Activated T-cell treated with anti-CD3 and anti-CD28 coated beads, Interleukin-2, amount 50 U/mL, for 4 hours (primary cell): ENCODE measurements at regions not wholly inside any gene's neighbourhood (a gene's known extent, or its start where the extent isn't known, plus 50 kb on each side); places are given as distances from the start of the nearest gene placed in this dataset.

Experiments
- ATAC-seq, 2 donors: fragments of 200-7000 bp; cut with Tn5 transposase; one replicate each; pipeline ENCODE4 v1.10.0; 2021
- DNase-seq: peaks from one replicate; pipeline ENCODE4 v3.0.0-alpha.2; 2020
- H3K27me3 Mint-ChIP-seq: one replicate; pipeline ENCODE4 v1.8.0; 2021; ENCODE audit warnings: low read depth, mixed read lengths
- H3K36me3 Mint-ChIP-seq: one replicate; pipeline ENCODE4 v1.8.0; 2022; ENCODE audit warnings: mixed read lengths; ENCODE audit not compliant: insufficient read depth
- H3K4me1 Mint-ChIP-seq: one replicate; pipeline ENCODE4 v1.8.0; 2021; ENCODE audit warnings: low read depth, mixed read lengths
- H3K4me3 Mint-ChIP-seq: one replicate; pipeline ENCODE4 v1.8.0; 2021; ENCODE audit warnings: mild to moderate bottlenecking, moderate library complexity, mixed read lengths
- H3K9me3 Mint-ChIP-seq: one replicate; pipeline ENCODE4 v1.8.0; 2021; ENCODE audit warnings: mixed read lengths

DNA sequence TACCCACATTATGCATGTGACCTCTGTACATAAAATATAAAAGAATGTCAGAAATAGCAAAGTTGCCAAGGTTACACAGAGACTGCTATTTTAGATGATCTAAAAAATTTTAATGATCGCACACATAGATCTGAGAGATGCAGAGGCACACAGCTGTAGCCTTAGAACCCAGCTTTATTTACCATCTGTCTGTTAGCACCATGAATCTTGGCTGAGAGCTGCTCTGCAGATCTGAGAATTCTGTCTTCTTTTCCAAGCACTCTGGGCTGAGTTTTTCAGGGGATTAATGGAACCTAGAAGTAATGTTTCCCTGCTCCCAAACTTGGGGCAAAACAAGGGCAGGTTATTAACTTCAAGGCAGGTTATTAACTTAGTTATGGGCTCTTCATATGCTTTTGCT, 248.7 kb upstream of the JAG1 start:
- ATAC-seq (no peak), DNase-seq (no peak)
- no peaks in the 10 kb centered on the region for H3K4me1 Mint-ChIP-seq
- no peaks in the 10 kb centered on the region for H3K9me3 Mint-ChIP-seq
- H3K36me3 Mint-ChIP-seq: no peaks in the 10 kb centered on the region
- no peaks in the 10 kb centered on the region for H3K27me3 Mint-ChIP-seq
- no peak overlapping the region for H3K4me3 Mint-ChIP-seq

DNA sequence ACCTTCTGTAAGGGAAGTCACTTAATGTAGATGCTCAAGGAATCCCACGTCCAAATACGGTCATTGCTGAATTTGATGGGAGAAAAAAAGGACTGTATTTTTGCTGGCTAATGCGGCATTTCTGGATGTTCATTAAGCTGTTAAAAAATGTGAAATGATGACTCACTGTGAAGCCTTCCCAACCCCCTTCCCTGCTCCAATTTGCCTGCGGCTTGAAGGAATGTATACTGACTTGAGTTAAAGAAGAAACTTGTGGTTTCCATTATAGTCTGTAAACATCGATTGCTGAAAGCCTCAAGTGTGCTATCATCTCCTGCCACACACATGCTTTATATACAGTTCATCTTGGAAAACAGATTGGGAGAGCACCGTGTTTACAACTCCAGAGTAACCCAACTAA, 249.1 kb upstream of the JAG1 start:
- no peak overlapping the region for H3K4me3 Mint-ChIP-seq
- H3K27me3 Mint-ChIP-seq: no peaks in the 10 kb centered on the region
- no peak for ATAC-seq
- no peaks in the 10 kb centered on the region for H3K36me3 Mint-ChIP-seq
- H3K4me1 Mint-ChIP-seq: no peaks in the 10 kb centered on the region
- no peak for DNase-seq
- no peaks in the 10 kb centered on the region for H3K9me3 Mint-ChIP-seq

GRCh38 chr20:10924644-10925201, 250.9 kb upstream of the JAG1 start:
- no peak overlapping the region for H3K4me3 Mint-ChIP-seq
- no peak for ATAC-seq
- no peaks in the 10 kb centered on the region for H3K27me3 Mint-ChIP-seq
- H3K4me1 Mint-ChIP-seq: no peaks in the 10 kb centered on the region
- no peak for DNase-seq
- no peaks in the 10 kb centered on the region for H3K36me3 Mint-ChIP-seq
- H3K9me3 Mint-ChIP-seq: no peaks in the 10 kb centered on the region

DNA sequence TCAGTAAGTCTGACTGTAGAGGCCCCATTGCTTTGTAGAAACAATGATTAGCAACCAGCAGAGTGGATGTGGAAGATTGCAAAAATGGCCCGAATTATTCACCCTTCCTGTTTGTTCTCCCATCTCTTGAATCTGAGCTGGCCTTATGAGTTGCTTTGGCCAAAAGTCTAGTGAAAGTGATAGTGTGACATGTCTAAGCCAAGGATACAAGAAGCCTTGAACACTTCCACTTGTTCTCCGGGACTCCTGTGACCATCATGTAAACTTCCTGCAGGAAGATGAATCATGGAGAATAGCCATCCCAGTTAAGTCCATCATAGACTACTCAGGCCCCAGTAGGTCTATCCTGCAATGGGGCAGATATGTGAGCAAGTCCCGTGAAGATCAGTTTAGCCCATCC, 252.0 kb upstream of the JAG1 start:
- DNase-seq (no peak), ATAC-seq (no peak)
- peaks cover 4% of the 10 kb centered on the region for H3K9me3 Mint-ChIP-seq
- no peak overlapping the region for H3K4me3 Mint-ChIP-seq
- no peaks in the 10 kb centered on the region for H3K36me3 Mint-ChIP-seq
- no peaks in the 10 kb centered on the region for H3K27me3 Mint-ChIP-seq
- H3K4me1 Mint-ChIP-seq: no peaks in the 10 kb centered on the region

GRCh38 chr20:10927011-10927583, 253.3 kb upstream of the JAG1 start:
- Mint-ChIP-seq H3K4me3 (no peak overlapping the region), H3K4me1 (no peaks in the 10 kb centered on the region), H3K9me3 (peaks cover 4% of the 10 kb centered on the region), H3K27me3 (no peaks in the 10 kb centered on the region), H3K36me3 (no peaks in the 10 kb centered on the region)
- ATAC-seq (no peak), DNase-seq (no peak)

DNA sequence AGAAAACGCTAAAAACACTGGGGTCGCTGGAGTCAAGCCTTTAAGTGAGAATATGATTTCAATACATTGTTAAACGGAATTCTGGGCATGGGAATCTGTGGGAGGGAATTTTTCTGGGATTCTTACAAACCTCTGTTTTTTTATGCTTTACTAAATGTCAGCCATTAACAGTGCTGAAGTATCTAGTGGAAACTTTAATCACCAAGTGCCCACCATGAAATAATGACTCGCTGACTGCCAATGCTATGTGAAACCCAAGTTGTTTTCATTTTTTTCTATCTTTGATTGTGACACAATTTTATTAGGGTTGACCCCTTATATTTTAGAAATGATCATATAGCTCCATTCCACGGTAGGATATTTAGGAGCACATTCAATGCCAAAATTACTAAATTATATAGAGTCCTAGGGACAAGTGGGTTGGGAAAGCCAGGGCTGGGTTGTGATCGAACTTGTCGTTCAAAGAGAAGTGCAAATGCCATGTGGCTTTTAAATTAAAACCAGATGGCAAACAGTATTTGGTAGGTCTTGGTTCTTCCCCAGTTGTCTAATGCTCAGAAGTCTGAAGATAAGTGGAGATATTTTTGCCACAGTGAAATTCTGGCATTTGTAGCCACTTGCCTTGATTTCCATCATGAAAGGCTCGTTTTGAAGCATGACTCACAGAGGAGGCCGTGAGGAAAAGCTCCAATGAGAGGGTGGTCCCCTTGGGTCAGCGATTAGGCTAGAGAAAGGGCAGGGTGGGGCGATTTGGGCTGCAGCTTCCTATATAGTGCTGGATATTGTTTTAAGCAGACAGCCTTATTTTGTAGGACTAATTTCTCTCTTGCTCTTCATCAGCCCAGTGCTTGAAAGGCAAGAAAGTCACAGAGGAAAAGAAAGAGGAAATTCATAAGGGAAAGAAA, 254.4 kb upstream of the JAG1 start:
- no peak overlapping the region for H3K4me3 Mint-ChIP-seq
- H3K4me1 Mint-ChIP-seq: no peaks in the 10 kb centered on the region
- DNase-seq (no peak), ATAC-seq (no peak)
- no peaks in the 10 kb centered on the region for H3K36me3 Mint-ChIP-seq
- H3K27me3 Mint-ChIP-seq: no peaks in the 10 kb centered on the region
- peaks cover 4% of the 10 kb centered on the region for H3K9me3 Mint-ChIP-seq

- ATAC-seq (no peak), DNase-seq (no peak)
- Mint-ChIP-seq H3K36me3 (no peaks in the 10 kb centered on the region), H3K27me3 (no peaks in the 10 kb centered on the region), H3K4me1 (no peaks in the 10 kb centered on the region), H3K4me3 (no peak overlapping the region), H3K9me3 (peaks cover 4% of the 10 kb centered on the region)
These were observed 255.1 kb upstream of the JAG1 start for GRCh38 chr20:10928841-10929421.

- no peaks in the 10 kb centered on the region for H3K36me3 Mint-ChIP-seq
- no peak for ATAC-seq
- no peaks in the 10 kb centered on the region for H3K27me3 Mint-ChIP-seq
- H3K4me1 Mint-ChIP-seq: no peaks in the 10 kb centered on the region
- no peak overlapping the region for H3K4me3 Mint-ChIP-seq
- no peak for DNase-seq
- H3K9me3 Mint-ChIP-seq: peaks cover 4% of the 10 kb centered on the region
These were observed 262.0 kb upstream of the JAG1 start for GRCh38 chr20:10935658-10936402.

GRCh38 chr20:10936786-10937185, 263.0 kb upstream of the JAG1 start:
- no peaks in the 10 kb centered on the region for H3K36me3 Mint-ChIP-seq
- ATAC-seq: no peak
- no peaks in the 10 kb centered on the region for H3K27me3 Mint-ChIP-seq

DNA sequence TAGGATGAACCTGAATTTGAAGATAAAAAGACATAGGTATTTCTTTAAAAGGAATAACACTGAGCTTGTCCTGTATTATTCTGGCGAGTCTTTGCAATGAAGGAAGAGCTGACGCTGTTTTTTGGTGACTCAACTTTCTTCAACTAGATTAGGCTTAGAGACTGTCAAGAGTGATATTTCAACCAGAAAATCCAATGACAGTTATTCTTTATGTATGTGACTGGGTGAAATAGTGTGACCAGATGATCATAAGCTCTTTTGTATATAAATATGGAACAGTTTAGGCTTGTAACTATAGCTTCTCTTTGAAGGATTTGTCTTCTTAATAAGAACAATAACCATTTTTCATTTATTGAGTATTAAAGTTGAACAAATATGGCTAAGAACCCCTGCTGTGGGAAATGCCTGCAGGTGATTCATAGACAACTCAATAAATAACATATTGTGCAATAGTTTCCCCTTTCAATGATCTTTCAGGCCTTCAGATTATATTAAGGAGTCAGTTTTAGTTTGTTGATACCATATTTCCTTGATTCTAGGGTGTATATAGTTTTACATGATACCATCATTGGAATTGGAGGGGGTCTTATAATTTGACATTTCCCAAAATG, 265.6 kb upstream of the JAG1 start:
- ATAC-seq (no peak), DNase-seq (no peak)
- H3K36me3 Mint-ChIP-seq: no peaks in the 10 kb centered on the region
- H3K4me3 Mint-ChIP-seq: no peak overlapping the region
- no peaks in the 10 kb centered on the region for H3K4me1 Mint-ChIP-seq
- peaks cover 9% of the 10 kb centered on the region for H3K9me3 Mint-ChIP-seq
- H3K27me3 Mint-ChIP-seq: no peaks in the 10 kb centered on the region

More at GRCh38 chr20:10936786-10937185, 263.0 kb upstream of the JAG1 start:
- Mint-ChIP-seq H3K9me3 (peaks cover 9% of the 10 kb centered on the region), H3K4me3 (no peak overlapping the region), H3K4me1 (no peaks in the 10 kb centered on the region)
- DNase-seq: no peak

DNA sequence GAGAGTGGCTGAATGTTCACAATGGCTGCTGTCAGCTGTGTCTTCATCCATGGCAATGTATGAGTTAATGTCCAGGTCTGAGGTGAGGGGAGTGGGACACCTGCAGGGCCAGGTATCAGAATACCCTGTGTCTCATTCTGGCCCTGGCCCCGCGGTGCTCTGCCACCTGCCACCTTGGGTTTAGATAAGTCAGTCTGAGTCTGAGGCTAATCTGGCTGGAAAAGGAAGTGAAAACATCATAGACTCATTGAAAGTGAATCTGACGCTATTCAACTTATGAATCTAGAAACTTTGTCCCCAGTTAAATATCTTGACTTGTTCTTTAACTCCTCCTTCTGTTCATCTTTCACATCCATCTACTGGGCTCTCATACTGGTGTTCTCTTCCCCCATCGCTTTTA, 267.1 kb upstream of the JAG1 start:
- Mint-ChIP-seq H3K4me3 (no peak overlapping the region), H3K27me3 (no peaks in the 10 kb centered on the region), H3K9me3 (peaks cover 4% of the 10 kb centered on the region), H3K36me3 (no peaks in the 10 kb centered on the region), H3K4me1 (no peaks in the 10 kb centered on the region)
- DNase-seq: no peak
- ATAC-seq: no peak

- no peak overlapping the region for H3K4me3 Mint-ChIP-seq
- DNase-seq (no peak), ATAC-seq (no peak)
- H3K36me3 Mint-ChIP-seq: no peaks in the 10 kb centered on the region
- H3K9me3 Mint-ChIP-seq: peaks cover 4% of the 10 kb centered on the region
- no peaks in the 10 kb centered on the region for H3K4me1 Mint-ChIP-seq
- no peaks in the 10 kb centered on the region for H3K27me3 Mint-ChIP-seq
These were observed 270.0 kb upstream of the JAG1 start for GRCh38 chr20:10943686-10944265.

- Mint-ChIP-seq H3K9me3 (peaks cover 3% of the 10 kb centered on the region), H3K4me1 (no peaks in the 10 kb centered on the region), H3K4me3 (no peak overlapping the region), H3K27me3 (no peaks in the 10 kb centered on the region), H3K36me3 (no peaks in the 10 kb centered on the region)
- DNase-seq (no peak), ATAC-seq (no peak)
These were observed 272.5 kb upstream of the JAG1 start for GRCh38 chr20:10946124-10946880.
